ENCODE measurements at regions not wholly inside any gene's neighbourhood (a gene's known extent, or its start where the extent isn't known, plus 50 kb on each side); places are given as distances from the start of the nearest gene placed in this dataset.

GRCh38 chr4:182973941-182974340, 56.8 kb upstream of the DCTD start:
- DNase-seq (ENCODE audit: extremely low spot score in 2 of 2), result no peak
- no peaks in the 10 kb centered on the region for H3K9me3 ChIP-seq
- no peak for TF ChIP-seq CTCF (IDR thresholded peaks at IDR 0.05)
- no peak for TF ChIP-seq POLR2A (IDR thresholded peaks at IDR 0.05)
- no peak for TF ChIP-seq POLR2AphosphoS5 (IDR thresholded peaks at IDR 0.05; ENCODE audit: insufficient read depth in 1 of 2, low read depth in 1 of 2)
- no peak overlapping the region for H3K27ac ChIP-seq
- no peaks in the 10 kb centered on the region for H3K36me3 ChIP-seq
- no peaks in the 10 kb centered on the region for H3K27me3 ChIP-seq
- no peak overlapping the region for H3K4me3 ChIP-seq
- peaks cover 11% of the 10 kb centered on the region for H3K4me1 ChIP-seq
- intact Hi-C loops (cut with DNase I), result no loop called here

- H3K4me3 ChIP-seq, result no peak overlapping the region
- intact Hi-C loops (cut with DNase I), result no loop called here
- no peak overlapping the region for H3K27ac ChIP-seq
- no peaks in the 10 kb centered on the region for H3K36me3 ChIP-seq
- H3K9me3 ChIP-seq, result no peaks in the 10 kb centered on the region
- TF ChIP-seq POLR2AphosphoS5 (IDR thresholded peaks at IDR 0.05; ENCODE audit: insufficient read depth in 1 of 2, low read depth in 1 of 2) (no peak), POLR2A (IDR thresholded peaks at IDR 0.05) (no peak), CTCF (IDR thresholded peaks at IDR 0.05) (no peak)
- peaks cover 11% of the 10 kb centered on the region for H3K4me1 ChIP-seq
- DNase-seq (ENCODE audit: extremely low spot score in 2 of 2), result no peak
- no peaks in the 10 kb centered on the region for H3K27me3 ChIP-seq
Measured at GRCh38 chr4:182973511-182973911, 56.3 kb upstream of the DCTD start.

GRCh38 chr4:182971702-182972101, 54.5 kb upstream of the DCTD start:
- intact Hi-C loops (cut with DNase I), result no loop called here
- Histone ChIP-seq H3K27me3 (no peaks in the 10 kb centered on the region), H3K9me3 (no peaks in the 10 kb centered on the region), H3K36me3 (no peaks in the 10 kb centered on the region), H3K27ac (no peak overlapping the region), H3K4me3 (no peak overlapping the region), H3K4me1 (peaks cover 11% of the 10 kb centered on the region)
- TF ChIP-seq CTCF (IDR thresholded peaks at IDR 0.05) (no peak), POLR2AphosphoS5 (IDR thresholded peaks at IDR 0.05; ENCODE audit: insufficient read depth in 1 of 2, low read depth in 1 of 2) (no peak), POLR2A (IDR thresholded peaks at IDR 0.05) (no peak)
- DNase-seq (ENCODE audit: extremely low spot score in 2 of 2), result no peak

GRCh38 chr4:182969651-182970279, 52.6 kb upstream of the DCTD start:
- DNase-seq (ENCODE audit: extremely low spot score in 2 of 2), result no peak
- Histone ChIP-seq H3K27me3 (no peaks in the 10 kb centered on the region), H3K4me3 (no peak overlapping the region), H3K9me3 (no peaks in the 10 kb centered on the region), H3K36me3 (no peaks in the 10 kb centered on the region), H3K27ac (no peak overlapping the region), H3K4me1 (no peaks in the 10 kb centered on the region)
- intact Hi-C loops (cut with DNase I), result no loop called here
- no peak for TF ChIP-seq CTCF (IDR thresholded peaks at IDR 0.05)
- no peak for TF ChIP-seq POLR2AphosphoS5 (IDR thresholded peaks at IDR 0.05; ENCODE audit: insufficient read depth in 1 of 2, low read depth in 1 of 2)
- TF ChIP-seq POLR2A (IDR thresholded peaks at IDR 0.05), result no peak

- no peak for DNase-seq (ENCODE audit: extremely low spot score in 2 of 2)
- no peaks in the 10 kb centered on the region for H3K9me3 ChIP-seq
- no peak overlapping the region for H3K4me3 ChIP-seq
- H3K27ac ChIP-seq, result no peak overlapping the region
- TF ChIP-seq POLR2AphosphoS5 (IDR thresholded peaks at IDR 0.05; ENCODE audit: insufficient read depth in 1 of 2, low read depth in 1 of 2) (no peak), CTCF (IDR thresholded peaks at IDR 0.05) (no peak), POLR2A (IDR thresholded peaks at IDR 0.05) (no peak)
- intact Hi-C loops (cut with DNase I), result no loop called here
- no peaks in the 10 kb centered on the region for H3K4me1 ChIP-seq
- H3K27me3 ChIP-seq, result no peaks in the 10 kb centered on the region
- no peaks in the 10 kb centered on the region for H3K36me3 ChIP-seq
Measured at GRCh38 chr4:182968917-182969650, 51.9 kb upstream of the DCTD start.

All from vagina (tissue), 2 donors.